Activated CD4-positive, alpha-beta T cell treated with anti-CD3 and anti-CD28 coated beads, Interleukin-2, amount 10 ng/mL, durations not matched to agents 7 days and 5 days (primary cell): ENCODE measurements at regions not wholly inside any gene's neighbourhood (a gene's known extent, or its start where the extent isn't known, plus 50 kb on each side); places are given as distances from the start of the nearest gene placed in this dataset.
"Not testable (repeated sequence)": the region's sequence is repeated elsewhere in the genome, so short reads cannot be mapped to it uniquely, and the experiment has no call there.

ENCODE experiments used
- CTCF ChIA-PET: fragments of 350-600 bp; sonication (Branson Sonifier 250); formaldehyde crosslinking; loops from one replicate; lab custom pipeline; 2021; ENCODE audit warnings: antibody characterized with exemption; lab: Charles Lee
- POLR2A ChIA-PET: fragments of 350-600 bp; sonication (Branson Sonifier 250); formaldehyde crosslinking; loops from one replicate; lab custom pipeline; 2021; ENCODE audit warnings: antibody characterized with exemption; lab: Charles Lee
- DNase-seq: peaks from one replicate; pipeline ENCODE4 v3.0.0-alpha.2; 2020
- H3K27ac Mint-ChIP-seq: one replicate; pipeline ENCODE4 v1.8.0; 2021; ENCODE audit warnings: mild to moderate bottlenecking, moderate library complexity, mixed read lengths
- H3K27me3 Mint-ChIP-seq: one replicate; pipeline ENCODE4 v1.8.0; 2021; ENCODE audit warnings: mixed read lengths
- H3K36me3 Mint-ChIP-seq: one replicate; pipeline ENCODE4 v1.8.0; 2021; ENCODE audit warnings: low read depth, mixed read lengths
- H3K4me1 Mint-ChIP-seq: one replicate; pipeline ENCODE4 v1.8.0; 2021; ENCODE audit warnings: mixed read lengths
- H3K4me3 Mint-ChIP-seq: one replicate; pipeline ENCODE4 v1.8.0; 2021; ENCODE audit warnings: mild to moderate bottlenecking, moderate library complexity, mixed read lengths
- H3K9me3 Mint-ChIP-seq: one replicate; pipeline ENCODE4 v1.8.0; 2021; ENCODE audit warnings: mixed read lengths

GRCh38 chr3:91499850-91500249, 2392.4 kb downstream of the EPHA3 start:
- not testable (repeated sequence) for H3K36me3 Mint-ChIP-seq

DNA sequence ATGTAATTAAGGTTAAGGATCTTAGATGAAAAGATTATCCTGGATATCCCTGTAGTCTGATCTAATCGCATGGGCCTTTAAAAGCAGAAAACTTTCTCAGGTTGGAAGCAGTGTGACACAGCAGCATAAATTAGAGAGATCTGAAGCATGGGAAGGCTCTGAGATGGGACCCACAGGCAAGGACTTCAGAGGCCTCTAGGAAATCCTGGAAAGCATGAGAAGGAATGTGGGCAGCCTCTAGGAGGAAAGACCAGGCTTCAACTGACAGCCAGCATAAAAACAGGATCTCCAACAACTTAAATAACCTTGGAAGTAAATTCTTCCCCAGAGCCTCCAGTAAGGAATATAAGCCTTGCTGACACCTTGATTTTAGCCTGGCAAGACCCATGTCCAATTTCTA, 2397.5 kb downstream of the EPHA3 start:
- H3K27ac Mint-ChIP-seq, H3K4me1 Mint-ChIP-seq, H3K36me3 Mint-ChIP-seq, H3K4me3 Mint-ChIP-seq, H3K27me3 Mint-ChIP-seq, POLR2A ChIA-PET, DNase-seq, CTCF ChIA-PET: not testable (repeated sequence)
- H3K9me3 Mint-ChIP-seq, result peaks cover 16% of the 10 kb centered on the region

More at GRCh38 chr3:91499850-91500249, 2392.4 kb downstream of the EPHA3 start:
- peaks cover 12% of the 10 kb centered on the region for H3K9me3 Mint-ChIP-seq
- H3K4me3 Mint-ChIP-seq, POLR2A ChIA-PET, CTCF ChIA-PET, H3K4me1 Mint-ChIP-seq, H3K27ac Mint-ChIP-seq, DNase-seq, H3K27me3 Mint-ChIP-seq: not testable (repeated sequence)
